ENCODE measurements at regions not wholly inside any gene's neighbourhood (a gene's known extent, or its start where the extent isn't known, plus 50 kb on each side); places are given as distances from the start of the nearest gene placed in this dataset.

GRCh38 chr2:136422512-136422911 is 304.6 kb upstream of the CXCR4 start:
- no peak overlapping the region for H3K4me3 ChIP-seq (replicated peaks; ENCODE audit: low read depth, low read length)
- DNase-seq (ENCODE audit: extremely low read depth, low read depth), result no peak
- TF ChIP-seq CTCF (IDR thresholded peaks at IDR 0.05; ENCODE audit: low read depth, low read length, missing control alignments), result no peak

- no peak for TF ChIP-seq CTCF (IDR thresholded peaks at IDR 0.05; ENCODE audit: low read depth, low read length, missing control alignments)
- no peak for DNase-seq (ENCODE audit: extremely low read depth, low read depth)
- no peak overlapping the region for H3K4me3 ChIP-seq (replicated peaks; ENCODE audit: low read depth, low read length)
These were observed 302.4 kb upstream of the CXCR4 start for GRCh38 chr2:136420346-136420745.

- no peak for DNase-seq (ENCODE audit: extremely low read depth, low read depth)
- H3K4me3 ChIP-seq (replicated peaks; ENCODE audit: low read depth, low read length), result no peak overlapping the region
- TF ChIP-seq CTCF (IDR thresholded peaks at IDR 0.05; ENCODE audit: low read depth, low read length, missing control alignments), result no peak
These were observed 294.0 kb upstream of the CXCR4 start for GRCh38 chr2:136411946-136412345.

- no peak overlapping the region for H3K4me3 ChIP-seq (replicated peaks; ENCODE audit: low read depth, low read length)
- DNase-seq (ENCODE audit: extremely low read depth, low read depth), result no peak
- no peak for TF ChIP-seq CTCF (IDR thresholded peaks at IDR 0.05; ENCODE audit: low read depth, low read length, missing control alignments)
These were observed 292.7 kb upstream of the CXCR4 start for GRCh38 chr2:136410673-136411072.

GRCh38 chr2:136408795-136409194 is 290.8 kb upstream of the CXCR4 start:
- no peak for DNase-seq (ENCODE audit: extremely low read depth, low read depth)
- no peak overlapping the region for H3K4me3 ChIP-seq (replicated peaks; ENCODE audit: low read depth, low read length)
- TF ChIP-seq CTCF (IDR thresholded peaks at IDR 0.05; ENCODE audit: low read depth, low read length, missing control alignments), result no peak

- no peak for TF ChIP-seq CTCF (IDR thresholded peaks at IDR 0.05; ENCODE audit: low read depth, low read length, missing control alignments)
- no peak for DNase-seq (ENCODE audit: extremely low read depth, low read depth)
- no peak overlapping the region for H3K4me3 ChIP-seq (replicated peaks; ENCODE audit: low read depth, low read length)
These were observed 290.0 kb upstream of the CXCR4 start for GRCh38 chr2:136407952-136408318.

GRCh38 chr2:136407117-136407951 is 289.4 kb upstream of the CXCR4 start:
- H3K4me3 ChIP-seq (replicated peaks; ENCODE audit: low read depth, low read length), result no peak overlapping the region
- no peak for DNase-seq (ENCODE audit: extremely low read depth, low read depth)
- TF ChIP-seq CTCF (IDR thresholded peaks at IDR 0.05; ENCODE audit: low read depth, low read length, missing control alignments), result no peak

Measured in HFF-Myc (cell line).